ENCODE measurements at regions not wholly inside any gene's neighbourhood (a gene's known extent, or its start where the extent isn't known, plus 50 kb on each side); places are given as distances from the start of the nearest gene placed in this dataset.

GRCh38 chr3:155029941-155030340, 50.2 kb upstream of the MME start:
- no peak for DNase-seq

GRCh38 chr3:155026999-155027591, 53.0 kb upstream of the MME start:
- no peak for DNase-seq

GRCh38 chr3:155024006-155024638, 56.0 kb upstream of the MME start:
- DNase-seq, result no peak

DNA sequence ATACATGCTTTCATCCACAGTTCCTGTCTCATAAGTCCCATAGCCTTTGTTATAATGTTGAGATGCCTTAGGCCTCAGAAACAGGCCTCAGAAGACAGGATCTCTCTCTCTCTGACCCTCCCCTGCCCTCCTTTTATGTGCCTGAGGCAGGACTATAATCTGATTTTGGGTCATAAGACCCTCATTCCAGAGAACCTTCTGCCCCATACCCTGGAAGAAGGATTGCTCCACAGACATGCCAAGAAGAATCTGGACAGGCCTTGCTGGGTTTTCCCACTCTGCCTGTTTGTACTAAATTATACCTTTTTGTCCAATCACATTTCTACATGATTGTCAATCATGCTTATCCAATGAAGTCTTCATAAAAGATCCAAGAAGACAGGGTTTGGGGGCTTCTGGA, 57.2 kb upstream of the MME start:
- no peak for DNase-seq

DNA sequence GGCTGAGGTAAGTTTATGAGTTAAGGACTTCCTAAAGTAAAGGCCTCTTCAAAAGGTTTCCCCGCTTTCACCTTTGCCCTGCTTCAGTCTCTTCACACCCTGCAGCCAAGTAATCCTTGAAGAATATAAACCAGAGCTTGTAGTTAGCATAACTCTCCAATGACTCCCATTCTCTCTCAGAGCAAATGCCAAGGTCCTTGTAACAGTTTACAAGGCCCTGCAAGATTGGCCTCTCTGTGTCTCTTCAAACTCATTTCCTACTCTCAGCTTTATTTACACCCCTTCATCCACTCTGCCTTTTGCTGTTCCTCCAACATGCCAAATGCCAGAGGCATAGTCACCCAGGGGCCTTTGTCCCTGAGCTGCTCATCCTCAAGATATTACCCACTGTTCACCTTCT, 60.5 kb upstream of the MME start:
- DNase-seq, result no peak

GRCh38 chr3:155018621-155019330, 61.3 kb upstream of the MME start:
- no peak for DNase-seq

DNA sequence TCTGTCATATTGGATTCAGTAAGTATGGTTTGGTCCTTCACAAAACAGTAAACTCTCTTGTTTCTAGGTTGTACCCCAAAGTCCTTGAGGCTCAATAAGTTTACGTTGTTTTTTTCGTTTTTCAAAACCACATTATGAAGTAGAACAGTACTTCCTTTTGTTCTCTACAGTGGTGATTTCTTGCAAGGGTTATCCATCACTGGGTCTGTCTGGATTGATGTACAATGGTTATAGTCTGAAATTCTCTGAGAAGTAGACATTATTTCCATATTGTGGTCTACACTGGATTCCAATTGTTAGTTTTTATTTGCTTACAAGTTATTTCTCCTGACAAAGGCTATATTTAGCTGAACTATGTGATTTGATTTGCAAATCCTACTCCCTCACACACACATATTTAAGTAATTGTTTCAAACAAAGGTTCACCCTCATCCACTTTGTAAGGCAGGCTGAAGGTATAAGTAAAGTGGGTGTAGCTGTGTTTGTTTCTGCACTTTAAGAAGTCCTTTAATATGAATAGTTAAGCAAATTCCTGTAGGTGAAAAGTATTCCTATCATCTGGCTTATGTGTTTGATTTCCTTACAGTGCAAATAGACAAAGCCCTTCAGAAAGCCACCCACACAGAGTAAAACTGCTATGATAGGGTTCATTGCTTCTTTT, 64.2 kb upstream of the MME start:
- DNase-seq, result no peak

DNA sequence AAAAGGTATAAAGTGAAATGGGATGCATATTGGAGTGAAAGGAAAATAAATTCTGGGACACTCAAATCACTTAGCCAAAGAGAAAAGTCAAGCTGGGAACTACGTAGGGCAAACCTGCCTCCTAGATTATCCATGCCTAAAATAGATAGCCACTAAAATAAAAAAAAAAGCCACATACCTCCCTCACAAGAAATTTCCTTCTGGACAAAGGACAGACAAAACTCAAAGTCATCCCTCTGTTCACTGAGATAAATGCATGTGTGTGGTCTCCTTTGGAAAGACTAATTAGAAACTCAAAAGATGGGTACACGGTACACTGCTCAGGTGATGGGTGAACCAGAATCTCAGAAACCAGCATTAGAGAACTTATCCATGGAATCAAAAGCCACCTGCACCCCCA, 65.2 kb upstream of the MME start:
- DNase-seq, result no peak

DNA sequence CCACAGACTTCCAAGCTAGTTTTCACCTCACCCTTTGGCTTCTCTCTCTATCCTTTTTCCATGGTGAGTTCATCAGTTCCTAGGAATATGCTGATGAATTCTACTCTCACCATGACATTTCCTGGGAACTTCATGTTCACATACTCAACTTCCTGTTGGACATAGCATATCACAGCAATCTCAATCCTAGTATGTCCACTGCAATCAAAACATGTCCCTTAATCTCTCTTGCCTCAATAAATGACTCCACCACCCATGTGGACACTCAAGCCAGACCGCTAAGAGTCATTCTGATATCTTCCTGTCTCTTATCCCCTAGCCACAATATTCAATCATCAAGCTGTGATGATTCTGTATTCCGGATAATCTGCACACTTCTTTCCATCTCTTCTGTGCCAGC, 66.7 kb upstream of the MME start:
- no peak for DNase-seq

- DNase-seq, result no peak
Measured at GRCh38 chr3:155012584-155012983, 67.5 kb upstream of the MME start.

DNA sequence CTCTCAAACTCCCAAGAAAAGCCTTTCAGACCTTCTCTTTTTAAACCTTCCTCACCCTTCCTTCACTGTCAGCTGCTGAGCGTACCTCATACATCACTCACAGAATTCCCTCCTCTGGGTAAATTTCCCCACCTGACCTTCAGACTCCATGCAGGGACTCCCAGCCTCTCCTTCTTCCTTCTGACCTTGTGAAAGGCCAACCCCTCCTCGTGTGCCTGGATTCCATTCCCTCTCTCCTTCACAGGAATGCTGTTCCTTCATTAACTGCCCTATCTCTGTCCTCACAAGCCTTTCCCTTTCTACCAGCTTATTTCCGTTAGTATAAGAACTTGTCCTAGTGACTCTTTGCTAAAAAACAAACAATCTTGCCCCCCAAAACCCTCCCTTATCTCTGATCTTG, 69.7 kb upstream of the MME start:
- no peak for DNase-seq

- DNase-seq, result no peak
Measured at GRCh38 chr3:155009217-155009616, 70.9 kb upstream of the MME start.

DNA sequence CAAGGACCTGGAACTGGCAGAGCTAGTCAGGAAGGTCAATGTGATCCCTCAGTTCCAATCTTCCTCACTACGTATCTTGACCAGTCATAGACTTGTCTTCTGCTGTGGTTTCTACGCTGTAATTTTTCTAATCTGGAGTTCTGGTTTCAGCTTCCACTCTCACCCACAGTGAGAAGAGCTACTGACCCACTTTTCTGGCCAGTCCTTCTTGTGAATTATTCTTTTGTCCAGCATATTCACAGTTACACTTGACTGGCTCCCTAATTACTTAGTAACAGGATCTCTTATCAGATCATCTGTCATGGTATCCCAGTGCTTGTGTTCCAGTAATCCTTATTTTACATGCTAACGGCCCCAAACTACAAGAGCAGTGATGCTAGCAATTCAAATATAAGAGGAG, 72.4 kb upstream of the MME start:
- DNase-seq, result no peak

DNA sequence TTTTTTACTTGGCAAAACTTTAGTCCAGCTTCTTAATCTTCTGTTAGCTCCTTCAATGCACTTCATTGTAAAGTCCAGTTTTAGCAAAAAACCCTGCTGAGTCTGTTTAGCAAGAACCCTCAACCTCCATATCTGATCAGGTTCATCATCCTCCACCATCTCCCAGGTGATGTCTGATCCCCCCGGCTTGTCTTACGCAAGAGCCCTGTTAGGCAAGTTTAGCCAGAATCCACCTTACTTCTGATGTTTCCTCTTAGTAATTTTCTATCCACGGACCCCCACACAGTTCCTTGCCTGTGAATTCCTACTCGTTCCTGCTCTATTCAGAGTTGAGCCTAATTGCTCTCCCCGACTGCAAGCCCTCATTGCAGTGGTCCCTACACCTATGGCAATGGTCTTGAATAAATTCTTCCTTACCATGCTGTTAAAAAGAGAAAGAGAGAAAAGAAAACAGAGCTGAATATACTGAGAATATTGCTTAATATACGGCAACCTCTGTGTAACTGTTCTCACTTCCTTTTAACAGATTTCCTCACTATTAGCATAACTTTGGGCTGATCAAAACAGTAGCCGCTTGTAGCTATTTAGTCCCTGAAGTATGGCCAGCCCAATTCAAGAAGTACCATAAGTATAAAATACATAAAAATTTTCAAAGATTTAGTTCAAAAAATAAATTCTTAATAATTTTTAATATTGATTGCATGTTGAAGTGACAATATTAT, 78.7 kb upstream of the MME start:
- no peak for DNase-seq

GRCh38 chr3:154992655-154993054, 87.5 kb upstream of the MME start:
- DNase-seq, result no peak

GRCh38 chr3:154990543-154990942, 89.6 kb upstream of the MME start:
- DNase-seq, result no peak

DNA sequence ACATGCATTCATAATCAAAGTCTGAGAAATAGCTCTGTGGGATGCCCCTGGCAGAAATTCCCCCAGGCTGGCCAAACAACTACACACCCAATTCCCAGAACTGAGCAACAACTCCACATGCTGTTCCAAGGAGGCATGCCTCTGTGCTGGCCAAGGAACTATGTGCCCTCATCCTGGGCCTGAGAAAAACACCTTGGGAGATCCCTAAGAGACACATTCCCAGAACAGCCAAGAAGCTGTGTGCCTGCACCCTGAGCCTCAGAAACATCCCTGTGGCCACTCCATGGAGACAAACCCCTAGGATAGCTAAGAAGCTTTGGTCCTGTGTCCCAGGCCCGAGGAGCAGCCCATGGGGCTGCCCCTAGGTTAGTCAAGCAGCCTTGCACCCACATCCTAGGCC, 92.3 kb upstream of the MME start:
- DNase-seq, result no peak

GRCh38 chr3:154981664-154982063, 98.5 kb upstream of the MME start:
- DNase-seq, result no peak

DNA sequence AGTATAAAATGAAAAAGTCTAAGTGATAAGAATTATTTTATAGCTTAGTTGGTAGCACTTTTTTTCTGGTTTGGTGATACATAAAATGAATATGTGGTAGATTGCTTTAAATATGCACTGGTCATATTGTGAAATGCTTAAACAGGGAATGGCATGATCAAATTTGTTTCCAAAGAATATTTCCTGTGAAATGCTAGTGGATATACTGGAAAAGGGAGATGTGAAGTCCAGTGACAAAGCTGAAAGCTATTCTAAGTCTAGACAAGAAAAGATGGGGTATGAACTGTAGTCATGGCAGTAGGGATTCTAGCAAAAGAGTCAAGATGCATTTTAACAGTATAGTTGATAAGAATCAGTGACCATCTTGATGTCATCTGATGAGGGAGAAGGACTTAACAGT, 98.9 kb upstream of the MME start:
- no peak for DNase-seq

- DNase-seq, result no peak
Measured at GRCh38 chr3:154979331-154979730, 100.8 kb upstream of the MME start.

DNA sequence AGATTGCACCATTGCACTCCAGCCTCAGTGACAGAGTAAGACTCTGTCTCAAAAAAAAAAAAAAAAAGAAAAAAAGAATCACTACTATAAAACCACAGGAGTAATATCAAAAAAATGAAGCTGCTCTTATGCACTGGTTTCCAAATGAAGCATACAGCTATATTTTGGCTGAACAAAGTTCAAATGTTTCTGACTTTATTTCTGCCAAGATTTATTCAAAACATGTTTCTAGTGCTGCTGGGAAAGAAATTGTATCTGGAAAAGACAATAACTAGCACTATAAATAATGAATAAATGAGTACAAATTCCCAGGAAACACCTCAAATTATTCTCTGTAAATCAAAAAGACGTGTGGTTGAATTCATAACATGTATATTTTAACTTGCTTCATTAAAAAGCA, 102.5 kb upstream of the MME start:
- no peak for DNase-seq

GRCh38 chr3:154976072-154976983, 103.8 kb upstream of the MME start:
- DNase-seq, result no peak

All from CD4-positive, alpha-beta T cell treated with Interleukin-17A for 1 hour (primary cell).